AG10803 (cell line): ENCODE measurements at regions not wholly inside any gene's neighbourhood (a gene's known extent, or its start where the extent isn't known, plus 50 kb on each side); places are given as distances from the start of the nearest gene placed in this dataset.

ENCODE experiments used
- DNase-seq: peaks from one replicate; pipeline ENCODE4 v3.0.0; 2010; ENCODE audit warnings: low read depth
- H3K4me3 ChIP-seq: 2 replicates; pipeline ENCODE4 v1.5.1; 2011; ENCODE audit warnings: mild to moderate bottlenecking, low read length, control low read depth
- CTCF ChIP-seq: conservative IDR thresholded peaks from 2 replicates; pipeline ENCODE4 v1.5.1; 2011; ENCODE audit warnings: mild to moderate bottlenecking, low read length, control low read depth, inconsistent platforms

GRCh38 chr7:137078781-137079180 is 210.3 kb downstream of the CHRM2 start:
- TF ChIP-seq CTCF = no peak
- H3K4me3 ChIP-seq = no peak overlapping the region
- no peak for DNase-seq

GRCh38 chr7:137074391-137075030 is 206.1 kb downstream of the CHRM2 start:
- TF ChIP-seq CTCF = no peak
- peak; percentile 50 for DNase-seq
- H3K4me3 ChIP-seq = no peak overlapping the region

GRCh38 chr7:137073571-137074325 is 205.3 kb downstream of the CHRM2 start:
- H3K4me3 ChIP-seq = no peak overlapping the region
- TF ChIP-seq CTCF = no peak

More at GRCh38 chr7:137073571-137074325, 205.3 kb downstream of the CHRM2 start:
- peak; percentile 55 for DNase-seq
